ENCODE measurements at regions not wholly inside any gene's neighbourhood (a gene's known extent, or its start where the extent isn't known, plus 50 kb on each side); places are given as distances from the start of the nearest gene placed in this dataset.

GRCh38 chr5:25005431-25005830 lies 360.7 kb upstream of the CDH10 start:
- Histone ChIP-seq H3K27ac (ENCODE audit: low read depth, low read length) (no peak overlapping the region), H2BK12ac (ENCODE audit: low read depth, low read length) (no peak overlapping the region), H2AFZ (ENCODE audit: low read length) (no peak overlapping the region), H4K20me1 (replicated peaks in 1 of 2; ENCODE audit: control insufficient read depth in 1 of 2, insufficient read depth in 2 of 2, low read length in 2 of 2) (no peaks in the 10 kb centered on the region), H3K79me2 (ENCODE audit: control insufficient read depth in 1 of 2, insufficient read depth in 2 of 2, low read length in 2 of 2) (no peaks in the 10 kb centered on the region), H3K4me1 (replicated peaks in 1 of 4; ENCODE audit: control insufficient read depth in 3 of 4, insufficient read depth in 4 of 4, low read length in 3 of 4) (no peaks in the 10 kb centered on the region), H3K79me1 (ENCODE audit: low read depth, low read length) (no peaks in the 10 kb centered on the region), H4K91ac (replicated peaks; ENCODE audit: insufficient read length, low read length) (no peak overlapping the region), H3K9ac (replicated peaks in 1 of 4; ENCODE audit: extremely low read depth in 1 of 4, low read depth in 3 of 4, low read length in 3 of 4) (no peak overlapping the region), H3K4ac (replicated peaks; ENCODE audit: insufficient read length, low read depth, low read length) (no peak overlapping the region), H2BK120ac (replicated peaks; ENCODE audit: low read depth, low read length) (no peak overlapping the region), H3K23ac (ENCODE audit: insufficient read length) (no peak overlapping the region), H3K56ac (replicated peaks; ENCODE audit: insufficient read length, low read depth, low read length) (no peak overlapping the region), H2BK5ac (ENCODE audit: low read depth, low read length) (no peak overlapping the region), H2BK15ac (ENCODE audit: low read length) (no peak overlapping the region), H3K36me3 (ENCODE audit: control insufficient read depth in 2 of 4, insufficient read depth in 4 of 4, low read length in 3 of 4) (no peaks in the 10 kb centered on the region), H3K4me2 (ENCODE audit: insufficient read depth in 1 of 2, low read depth in 2 of 2, low read length in 2 of 2) (no peak overlapping the region), H3K4me3 (ENCODE audit: extremely low read depth in 1 of 4, insufficient read depth in 2 of 4, low read depth in 3 of 4, low read length in 4 of 4) (no peak overlapping the region), H3K9me3 (ENCODE audit: insufficient read depth in 2 of 2, low read depth in 1 of 2, low read length in 1 of 2) (no peaks in the 10 kb centered on the region), H3K14ac (ENCODE audit: insufficient read length) (no peak overlapping the region), H2AK5ac (ENCODE audit: low read depth, low read length) (no peak overlapping the region), H3K27me3 (replicated peaks in 1 of 4; ENCODE audit: control insufficient read depth in 3 of 4, extremely low read depth in 1 of 4, insufficient read depth in 3 of 4, low read length in 3 of 4) (no peaks in the 10 kb centered on the region), H3K23me2 (ENCODE audit: low read depth, low read length) (no peaks in the 10 kb centered on the region), H2BK20ac (ENCODE audit: low read length) (no peak overlapping the region), H3K18ac (ENCODE audit: extremely low read depth, low read length) (no peak overlapping the region), H4K5ac (ENCODE audit: insufficient read length, low read depth, low read length) (no peak overlapping the region), H4K8ac (ENCODE audit: extremely low read depth, insufficient read depth, low read length) (no peak overlapping the region)
- ChIA-PET CTCF (ENCODE audit: partially characterized antibody) (interaction anchor here (1.4 kb wide), 1 partner anchor 13 kb away, joined by 3 read pairs; no protein-coding TSS in a partner anchor), POLR2A (ENCODE audit: partially characterized antibody) (no interaction called here)
- no peak for DNase-seq (ENCODE audit: low read depth in 1 of 2, low spot score in 2 of 2)
- 87% methylated on average over 3 of the region's 3 CpGs; no CpG with 5 or more reads in 1 of the 2 experiments for WGBS, 2 experiments (ENCODE audit: extremely low coverage in 1 of 2, insufficient coverage in 1 of 2, insufficient read length in 1 of 2, insufficient replicate concordance in 2 of 2, low coverage in 1 of 2, low lambda C conversion rate in 2 of 2, missing lambda C conversion rate in 1 of 2)
- TF ChIP-seq CTCF (IDR thresholded peaks at IDR 0.05; ENCODE audit: control extremely low read depth in 1 of 3, insufficient read depth in 1 of 3, low read depth in 1 of 3, low read length in 3 of 3), result no peak
- FAIRE-seq, result no peak

All from H1 (cell line).